Ovary (tissue), 7 donors: ENCODE measurements at regions not wholly inside any gene's neighbourhood (a gene's known extent, or its start where the extent isn't known, plus 50 kb on each side); places are given as distances from the start of the nearest gene placed in this dataset.
A peak's percentile ranks its signal among the peaks of the same experiment; 100 is the strongest.

ENCODE experiments used
- DNase-seq, 5 donors: peaks; one replicate each; pipeline ENCODE4 v3.0.0-alpha.2; 2019 to 2020
- H3K27ac ChIP-seq, 2 donors: fragments of 200-600 bp; one replicate each; pipeline versions ENCODE4 v1.5.1 to v1.8.0; 2019 to 2022
- H3K27me3 ChIP-seq: fragments of 200-600 bp; one replicate; pipeline ENCODE4 v1.8.0; 2022
- H3K36me3 ChIP-seq: fragments of 200-600 bp; sonication (generic); one replicate; pipeline ENCODE4 v1.5.1; 2019
- H3K4me1 ChIP-seq: one replicate; pipeline ENCODE4 v1.8.1; 2013; ENCODE audit warnings: mild to moderate bottlenecking, moderate library complexity; ENCODE audit not compliant: insufficient read depth
- H3K4me3 ChIP-seq: fragments of 200-600 bp; sonication (generic); one replicate; pipeline ENCODE4 v1.5.1; 2017
- H3K9me3 ChIP-seq, 2 donors: fragments of 200-600 bp in 1 of 2; sonication (generic) in 1 of 2; one replicate each; pipeline versions ENCODE4 v1.5.1 to v1.8.1; 2013 to 2019; ENCODE audit warnings: mild to moderate bottlenecking in 1 of 2, moderate library complexity in 1 of 2
- CTCF ChIP-seq, 3 donors: fragments of 450-650 bp in 2 of 3; fragments of 200-600 bp in 1 of 3; IDR thresholded peaks; one replicate each; pipeline versions ENCODE4 v1.5.1 to v1.8.0; 2016 to 2022; ENCODE audit warnings: antibody characterized with exemption in 3 of 3, mild to moderate bottlenecking in 1 of 3
- EP300 ChIP-seq: sonication (generic); formaldehyde crosslinking; IDR thresholded peaks from one replicate; pipeline ENCODE4 v1.6.1; 2017; ENCODE audit warnings: antibody characterized with exemption
- POLR2A ChIP-seq: fragments of 450-650 bp; IDR thresholded peaks from one replicate; pipeline ENCODE4 v1.6.1; 2017; ENCODE audit warnings: antibody characterized with exemption, mild to moderate bottlenecking, moderate library complexity
- WGBS, 3 donors: extraction: QIAGEN DNeasy Blood & Tissue Kit in 1 of 3; methylation state at CpG; one replicate each; pipeline versions ENCODE4 v1.1.5 to v1.1.7; 2013 to 2017; 5-methylcytosine and 5-hydroxymethylcytosine counted together
- intact Hi-C, 4 donors: fragments of 100-400 bp; cut with DNase I; formaldehyde crosslinking; loops; one replicate each; pipeline versions ENCODE4 v1.11.0 to v1.15.1; 2022 to 2023
- donor health status: DM: no; HTN: no; CAD: no; lungs with moderate emphysema.
- donor health status: DM: no; HTN: no; CAD: no.
- donor health status: Bipolar disorder and iron deficiency.
- donor health status: DM: no; HTN: no; CAD: no.
- donor health status: DM: yes; HTN: yes; CAD: no.

GRCh38 chr17:73769479-73769878 is 125.2 kb upstream of the SDK2 start:
- TF ChIP-seq EP300 (no peak), POLR2A (no peak)
- Histone ChIP-seq H3K4me1 (peaks cover 3% of the 10 kb centered on the region), H3K27ac (no peak overlapping the region), H3K36me3 (no peaks in the 10 kb centered on the region), H3K9me3 (no peaks in the 10 kb centered on the region), H3K4me3 (no peak overlapping the region), H3K27me3 (no peaks in the 10 kb centered on the region)
- 67 to 87% (median 81%) methylated on average over 3 of the region's 3 CpGs for WGBS, 3 donors
- DNase-seq, result no peak
- intact Hi-C loops, result no loop called here

GRCh38 chr17:73770115-73770848 is 126.0 kb upstream of the SDK2 start:
- intact Hi-C loops, result no loop called here
- Histone ChIP-seq H3K4me1 (peaks cover 3% of the 10 kb centered on the region), H3K27ac (no peak overlapping the region), H3K4me3 (no peak overlapping the region), H3K36me3 (no peaks in the 10 kb centered on the region), H3K27me3 (no peaks in the 10 kb centered on the region), H3K9me3 (no peaks in the 10 kb centered on the region)
- 32 to 49% (median 33%) methylated on average over 8 to 12 of the region's 12 CpGs for WGBS, 3 donors
- peak; percentile 12 to 77 (median 46) for DNase-seq
- no peak for TF ChIP-seq POLR2A
- no peak for TF ChIP-seq EP300
- no peak for TF ChIP-seq CTCF (IDR thresholded peaks at IDR 0.05)

GRCh38 chr17:73770849-73771229 is 126.6 kb upstream of the SDK2 start:
- Histone ChIP-seq H3K27ac (no peak overlapping the region), H3K4me3 (no peak overlapping the region), H3K27me3 (no peaks in the 10 kb centered on the region), H3K9me3 (no peaks in the 10 kb centered on the region), H3K4me1 (peaks cover 3% of the 10 kb centered on the region), H3K36me3 (no peaks in the 10 kb centered on the region)
- no peak for DNase-seq
- 10 to 38% (median 13%) methylated on average over 2 to 6 of the region's 6 CpGs for WGBS, 3 donors
- intact Hi-C loops, result no loop called here
- TF ChIP-seq EP300 (no peak), CTCF (IDR thresholded peaks at IDR 0.05) (no peak), POLR2A (no peak)

- peaks cover 3% of the 10 kb centered on the region for H3K4me1 ChIP-seq
- intact Hi-C loops, result no loop called here
- no peak overlapping the region for H3K4me3 ChIP-seq
- H3K27ac ChIP-seq, result no peak overlapping the region
- H3K9me3 ChIP-seq, result no peaks in the 10 kb centered on the region
- no peaks in the 10 kb centered on the region for H3K36me3 ChIP-seq
- TF ChIP-seq POLR2A (no peak), EP300 (no peak), CTCF (IDR thresholded peaks at IDR 0.05) (no peak)
- 37 to 54% (median 49%) methylated on average over 5 of the region's 5 CpGs for WGBS, 3 donors
- no peaks in the 10 kb centered on the region for H3K27me3 ChIP-seq
- no peak for DNase-seq
Observed at GRCh38 chr17:73772107-73772705, 128.0 kb upstream of the SDK2 start.

- H3K36me3 ChIP-seq, result no peaks in the 10 kb centered on the region
- no peaks in the 10 kb centered on the region for H3K9me3 ChIP-seq
- 84 to 88% (median 87%) methylated on average over 7 of the region's 7 CpGs for WGBS, 3 donors
- TF ChIP-seq EP300 (no peak), CTCF (IDR thresholded peaks at IDR 0.05) (no peak), POLR2A (no peak)
- intact Hi-C loops, result no loop called here
- peaks cover 3% of the 10 kb centered on the region for H3K4me1 ChIP-seq
- no peaks in the 10 kb centered on the region for H3K27me3 ChIP-seq
- no peak overlapping the region for H3K27ac ChIP-seq
- DNase-seq, result no peak
- H3K4me3 ChIP-seq, result no peak overlapping the region
Observed at GRCh38 chr17:73773702-73774101, 129.5 kb upstream of the SDK2 start.
